Aorta (tissue), 5 donors: ENCODE measurements at regions not wholly inside any gene's neighbourhood (a gene's known extent, or its start where the extent isn't known, plus 50 kb on each side); places are given as distances from the start of the nearest gene placed in this dataset.

Source experiments
- ATAC-seq: fragments of 200-7000 bp; cut with Tn5 transposase; one replicate; pipeline ENCODE4 v1.9.1; 2022; ENCODE audit warnings: moderate library complexity; ENCODE audit not compliant: low FRiP score
- DNase-seq, 2 donors: peaks; one replicate each; pipeline ENCODE4 v3.0.0-alpha.2; 2020
- H3K27ac ChIP-seq, 2 donors: one replicate each; pipeline ENCODE4 v1.5.1; 2013; ENCODE audit warnings: low read length in 2 of 2, mild to moderate bottlenecking in 2 of 2, moderate library complexity in 2 of 2, control low read depth in 1 of 2, inconsistent platforms in 1 of 2, low read depth in 1 of 2
- H3K27me3 ChIP-seq, 2 donors: one replicate each; pipeline ENCODE4 v1.6.1; 2013; ENCODE audit warnings: control low read depth in 1 of 2, low read length in 1 of 2, mild to moderate bottlenecking in 1 of 2, moderate library complexity in 1 of 2; ENCODE audit not compliant: insufficient read depth in 2 of 2, control insufficient read depth in 1 of 2
- H3K36me3 ChIP-seq, 2 donors: one replicate each; pipeline ENCODE4 v1.6.1; 2013; ENCODE audit warnings: control low read depth in 1 of 2, low read length in 1 of 2, mild to moderate bottlenecking in 1 of 2; ENCODE audit not compliant: insufficient read depth in 2 of 2, control insufficient read depth in 1 of 2
- H3K4me1 ChIP-seq, 2 donors: one replicate each; pipeline ENCODE4 v1.6.1; 2013; ENCODE audit warnings: low read length in 2 of 2, control low read depth in 1 of 2, mild to moderate bottlenecking in 1 of 2, moderate library complexity in 1 of 2; ENCODE audit not compliant: insufficient read depth in 2 of 2, control insufficient read depth in 1 of 2
- H3K4me3 ChIP-seq, 2 donors: one replicate each; pipeline ENCODE4 v1.5.1; 2013; ENCODE audit warnings: low read length in 2 of 2, control low read depth in 1 of 2, mild to moderate bottlenecking in 1 of 2
- H3K9me3 ChIP-seq: one replicate; pipeline ENCODE4 v1.6.1; 2013; ENCODE audit warnings: mild to moderate bottlenecking, low read length; ENCODE audit not compliant: control insufficient read depth
- WGBS, 2 donors: extraction: QIAGEN DNeasy Blood & Tissue Kit; methylation state at CpG; one replicate each; pipeline ENCODE4 v1.1.7; 2013; 5-methylcytosine and 5-hydroxymethylcytosine counted together
- intact Hi-C, 2 donors: fragments of 100-400 bp; cut with DNase I; formaldehyde crosslinking; loops; one replicate each; pipeline versions ENCODE4 v1.14.2 to v1.15.0; 2022
- donor health status: healthy with polysubstance abuse.
- donor health status: Bipolar disorder and iron deficiency.
- donor health status: DM: no; HTN: no; CAD: no.
- donor health status: DM: no; HTN: no; CAD: no.
- donor health status: DM: yes; HTN: yes; CAD: no.

DNA sequence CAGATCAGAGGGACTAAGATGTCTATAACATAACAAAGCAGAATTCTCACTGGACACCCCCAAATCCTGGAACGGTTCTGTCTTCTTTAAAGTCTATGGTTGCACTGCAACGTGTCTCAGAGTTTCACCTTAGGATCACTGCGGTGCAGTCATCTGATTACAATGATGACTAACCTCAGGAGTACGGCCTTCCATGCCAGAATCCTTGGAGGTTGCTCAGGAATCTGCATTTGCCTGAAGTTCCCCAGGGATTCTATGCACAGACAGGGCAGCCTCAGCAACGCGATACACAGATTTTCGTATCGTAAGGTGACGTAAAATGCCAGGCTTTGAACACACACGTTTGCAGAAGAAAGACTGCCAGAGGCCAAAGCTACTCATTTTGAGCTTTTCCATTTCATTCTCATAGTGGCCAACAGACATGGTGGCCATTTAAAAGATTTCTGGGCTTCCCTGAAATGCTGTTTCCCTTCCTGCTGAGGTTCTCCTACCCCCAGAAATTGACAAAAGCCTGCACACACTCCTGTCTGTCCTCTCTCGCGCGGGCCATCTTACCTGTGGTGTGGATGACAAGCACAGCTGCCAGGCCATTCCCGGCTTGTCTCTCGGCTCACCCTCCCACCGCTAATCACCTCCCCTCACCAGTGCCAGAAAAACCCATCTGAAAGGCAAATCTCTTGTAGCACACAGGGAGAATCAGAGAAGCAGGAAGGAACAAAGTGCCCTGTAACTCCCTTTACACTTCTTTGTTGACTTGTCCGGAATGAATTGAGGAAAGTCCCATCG, 148.8 kb downstream of the ACKR3 start:
- 89 to 93% methylated on average over 18 of the region's 18 CpGs for WGBS, 2 donors
- Histone ChIP-seq H3K36me3 (no peaks in the 10 kb centered on the region), H3K27me3 (no peaks in the 10 kb centered on the region), H3K27ac (no peak overlapping the region), H3K4me1 (peaks cover 0 to 3% of the 10 kb centered on the region in 2 donors), H3K9me3 (no peaks in the 10 kb centered on the region), H3K4me3 (no peak overlapping the region)
- no peak for ATAC-seq
- no peak for DNase-seq
- intact Hi-C loops = no loop called here

DNA sequence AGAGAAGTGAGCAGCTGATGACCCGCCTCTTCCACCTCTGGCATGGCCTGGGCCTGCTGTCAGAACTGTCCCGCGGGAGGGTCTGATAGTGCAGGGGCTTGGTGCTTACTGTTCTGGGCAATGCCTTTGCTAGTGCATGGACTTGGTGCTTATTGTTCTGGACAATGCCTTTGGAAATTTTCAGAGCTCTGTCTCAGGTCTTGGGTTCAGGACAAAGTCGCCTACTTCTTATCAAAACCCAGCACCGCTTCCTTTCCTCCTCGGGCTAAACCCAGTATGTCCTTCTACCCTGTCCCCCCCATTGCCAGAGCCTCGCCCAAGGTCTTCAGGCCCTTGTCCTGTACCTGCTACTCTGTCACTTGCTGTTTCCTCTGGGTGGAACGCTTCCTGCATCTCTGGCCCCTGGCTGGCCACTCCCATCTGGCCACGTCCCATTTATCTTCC, 149.6 kb downstream of the ACKR3 start:
- WGBS, 2 donors = 93 to 94% methylated on average over 9 of the region's 9 CpGs
- intact Hi-C loops = no loop called here
- no peaks in the 10 kb centered on the region for H3K4me1 ChIP-seq
- no peak overlapping the region for H3K27ac ChIP-seq
- H3K27me3 ChIP-seq = no peaks in the 10 kb centered on the region
- H3K36me3 ChIP-seq = no peaks in the 10 kb centered on the region
- DNase-seq = no peak
- ATAC-seq = no peak
- no peak overlapping the region for H3K4me3 ChIP-seq
- no peaks in the 10 kb centered on the region for H3K9me3 ChIP-seq

- intact Hi-C loops = no loop called here
- Histone ChIP-seq H3K27ac (no peak overlapping the region), H3K27me3 (no peaks in the 10 kb centered on the region), H3K36me3 (no peaks in the 10 kb centered on the region), H3K4me3 (no peak overlapping the region), H3K4me1 (no peaks in the 10 kb centered on the region), H3K9me3 (no peaks in the 10 kb centered on the region)
- DNase-seq = no peak
- ATAC-seq = no peak
- WGBS, 2 donors = 43 to 44% methylated on average over 15 of the region's 15 CpGs
These were observed 151.4 kb downstream of the ACKR3 start for GRCh38 chr2:236720974-236721540.

DNA sequence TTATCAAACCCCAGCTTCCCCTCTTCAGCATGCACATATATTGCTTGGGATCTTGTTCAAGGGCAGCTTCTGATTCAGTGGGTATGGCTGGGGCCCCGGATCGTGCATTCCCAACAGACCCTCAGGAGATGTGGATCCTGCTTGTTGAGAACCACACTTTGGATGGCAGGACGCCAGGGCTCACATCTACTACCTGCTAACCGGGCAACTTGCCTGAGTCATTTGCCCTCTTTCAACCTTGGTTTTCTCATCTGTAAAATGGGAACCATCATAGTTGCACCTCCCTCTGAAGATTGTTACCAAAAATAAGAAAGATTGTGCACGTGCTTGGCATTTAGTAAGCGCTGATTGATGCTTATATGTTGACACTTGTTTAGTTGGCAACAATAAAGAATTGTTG, 154.6 kb downstream of the ACKR3 start:
- 94 to 98% methylated on average over 6 of the region's 6 CpGs for WGBS, 2 donors
- no peaks in the 10 kb centered on the region for H3K4me1 ChIP-seq
- no peak for ATAC-seq

GRCh38 chr2:236726701-236727450, 157.3 kb downstream of the ACKR3 start:
- no peak for DNase-seq
- ATAC-seq = no peak
- Histone ChIP-seq H3K27ac (no peak overlapping the region), H3K4me3 (no peak overlapping the region), H3K9me3 (no peaks in the 10 kb centered on the region), H3K27me3 (no peaks in the 10 kb centered on the region), H3K36me3 (no peaks in the 10 kb centered on the region), H3K4me1 (no peaks in the 10 kb centered on the region)
- intact Hi-C loops = no loop called here
- 94 to 95% methylated on average over 20 of the region's 20 CpGs for WGBS, 2 donors

More for the DNA sequence above, 154.6 kb downstream of the ACKR3 start:
- intact Hi-C loops = no loop called here
- no peak overlapping the region for H3K27ac ChIP-seq
- H3K36me3 ChIP-seq = no peaks in the 10 kb centered on the region
- no peak overlapping the region for H3K4me3 ChIP-seq
- H3K9me3 ChIP-seq = no peaks in the 10 kb centered on the region
- no peak for DNase-seq
- H3K27me3 ChIP-seq = no peaks in the 10 kb centered on the region

- WGBS, 2 donors = 86 to 90% methylated on average over 13 of the region's 13 CpGs
- DNase-seq = no peak
- Histone ChIP-seq H3K9me3 (no peaks in the 10 kb centered on the region), H3K27me3 (no peaks in the 10 kb centered on the region), H3K27ac (no peak overlapping the region), H3K4me1 (no peaks in the 10 kb centered on the region), H3K4me3 (no peak overlapping the region), H3K36me3 (no peaks in the 10 kb centered on the region)
- ATAC-seq = no peak
- intact Hi-C loops = no loop called here
These were observed 159.5 kb downstream of the ACKR3 start for GRCh38 chr2:236728916-236729670.

DNA sequence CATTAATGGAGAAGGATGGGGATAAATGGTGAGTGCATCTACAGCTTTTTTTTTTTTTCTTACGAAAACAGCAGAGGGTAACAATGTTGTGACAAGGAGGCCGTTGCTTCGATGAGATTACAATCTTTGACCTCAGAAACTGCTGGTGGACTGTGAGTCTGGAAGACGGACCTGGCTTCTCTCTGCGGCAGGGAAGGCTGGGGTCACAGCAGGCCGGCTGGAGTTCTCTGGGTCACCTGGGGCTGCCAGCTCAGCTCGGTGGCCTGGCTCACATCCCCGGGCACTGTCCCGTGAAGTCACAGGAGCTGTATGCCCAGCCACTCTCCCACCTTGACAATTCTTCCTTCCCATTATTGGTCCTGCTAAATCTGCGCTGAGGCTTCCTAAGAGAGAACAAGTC, 160.8 kb downstream of the ACKR3 start:
- Histone ChIP-seq H3K4me1 (no peaks in the 10 kb centered on the region), H3K4me3 (no peak overlapping the region), H3K27ac (no peak overlapping the region), H3K27me3 (no peaks in the 10 kb centered on the region), H3K9me3 (no peaks in the 10 kb centered on the region), H3K36me3 (no peaks in the 10 kb centered on the region)
- intact Hi-C loops = no loop called here
- ATAC-seq (no peak), DNase-seq (no peak)
- WGBS, 2 donors = 91 to 95% methylated on average over 10 of the region's 10 CpGs

DNA sequence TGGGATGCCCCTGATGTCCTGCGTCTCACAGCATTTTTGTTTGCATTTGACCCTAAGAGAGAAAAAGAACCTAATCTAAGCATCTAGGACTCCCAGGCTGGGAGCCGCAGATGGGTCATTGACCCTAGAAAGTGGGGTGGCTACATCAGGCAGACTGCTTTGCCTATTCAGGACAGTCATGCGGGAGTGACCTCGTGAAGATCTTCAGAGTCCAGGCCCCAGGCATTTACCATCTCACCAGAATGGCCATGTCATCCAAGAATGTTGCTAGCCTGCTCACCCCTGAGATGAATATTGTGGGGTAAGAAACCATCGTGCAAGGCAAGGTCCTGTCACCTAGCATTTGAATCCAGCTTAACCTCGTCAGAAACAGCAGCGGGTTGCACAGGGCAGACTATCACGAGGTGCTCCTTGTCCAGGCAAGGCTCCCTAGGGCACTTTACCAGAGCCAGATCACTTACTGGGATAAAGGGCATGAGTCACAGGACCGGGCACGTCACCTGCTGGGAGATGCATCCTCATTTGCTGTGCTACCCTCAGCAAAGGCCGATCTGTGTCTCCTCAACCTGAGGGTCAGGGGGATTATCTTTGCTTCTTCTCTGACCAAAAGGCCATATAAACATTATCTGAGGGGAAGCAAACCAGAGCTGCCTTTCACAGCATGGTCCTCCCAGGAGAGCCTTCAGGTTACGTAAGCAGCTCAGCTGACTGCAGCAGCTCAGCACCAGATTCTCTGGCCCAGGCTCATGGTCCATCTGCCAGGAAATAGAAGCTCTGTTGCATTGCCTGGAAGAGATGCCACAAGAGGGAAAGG, 162.3 kb downstream of the ACKR3 start:
- Histone ChIP-seq H3K4me3 (no peak overlapping the region), H3K4me1 (no peaks in the 10 kb centered on the region), H3K27me3 (no peaks in the 10 kb centered on the region), H3K27ac (no peak overlapping the region), H3K9me3 (no peaks in the 10 kb centered on the region), H3K36me3 (no peaks in the 10 kb centered on the region)
- DNase-seq = peak; percentile 79 to 84
- ATAC-seq = peak; percentile 90
- intact Hi-C loops = no loop called here
- 46 to 48% methylated on average over 12 of the region's 12 CpGs for WGBS, 2 donors
